Heart left ventricle (tissue), 16 donors: ENCODE measurements at regions not wholly inside any gene's neighbourhood (a gene's known extent, or its start where the extent isn't known, plus 50 kb on each side); places are given as distances from the start of the nearest gene placed in this dataset.

Source experiments
- ATAC-seq, 4 donors: fragments of 200-7000 bp; cut with Tn5 transposase; one replicate each; pipeline ENCODE4 v1.9.1; 2020 to 2022; ENCODE audit warnings: moderate library complexity in 4 of 4, mild to moderate bottlenecking in 3 of 4, moderate number of reproducible peaks in 1 of 4
- DNase-seq, 5 donors: peaks; one replicate each; pipeline ENCODE4 v3.0.0-alpha.2; 2020
- H3K27ac ChIP-seq, 12 donors: fragments of 200-600 bp; sonication (generic) in 4 of 12; one replicate each; pipeline versions ENCODE4 v1.5.0 to v1.8.0; 2016 to 2022; ENCODE audit warnings: mild to moderate bottlenecking in 2 of 12
- H3K27me3 ChIP-seq, 9 donors: fragments of 200-600 bp; sonication (generic) in 2 of 9; one replicate each; pipeline versions ENCODE4 v1.5.1 to v1.8.0; 2016 to 2022; ENCODE audit warnings: mild to moderate bottlenecking in 3 of 9
- H3K36me3 ChIP-seq, 9 donors: fragments of 200-600 bp; sonication (generic) in 2 of 9; one replicate each; pipeline versions ENCODE4 v1.5.0 to v1.8.0; 2018 to 2022; ENCODE audit warnings: mild to moderate bottlenecking in 2 of 9
- H3K4me1 ChIP-seq, 12 donors: fragments of 200-600 bp; sonication (generic) in 4 of 12; one replicate each; pipeline versions ENCODE4 v1.5.0 to v1.8.0; 2016 to 2022; ENCODE audit warnings: mild to moderate bottlenecking in 3 of 12
- H3K4me3 ChIP-seq, 12 donors: fragments of 200-600 bp; sonication (generic) in 4 of 12; one replicate each; pipeline versions ENCODE4 v1.5.0 to v1.8.0; 2017 to 2022; ENCODE audit warnings: mild to moderate bottlenecking in 9 of 12, moderate library complexity in 4 of 12
- H3K9me3 ChIP-seq, 12 donors: fragments of 200-600 bp; sonication (generic) in 4 of 12; one replicate each; pipeline versions ENCODE4 v1.5.0 to v1.8.0; 2016 to 2022; ENCODE audit warnings: mild to moderate bottlenecking in 1 of 12
- CTCF ChIP-seq, 12 donors: fragments of 200-600 bp; sonication (generic) in 4 of 12; IDR thresholded peaks; one replicate each; pipeline versions ENCODE4 v1.5.0 to v1.8.0; 2018 to 2022; ENCODE audit warnings: antibody characterized with exemption in 12 of 12, mild to moderate bottlenecking in 5 of 12
- POLR2A ChIP-seq, 2 donors: fragments of 450-650 bp; IDR thresholded peaks; one replicate each; pipeline ENCODE4 v1.6.1; 2017; ENCODE audit warnings: antibody characterized with exemption in 2 of 2, mild to moderate bottlenecking in 2 of 2, moderate library complexity in 2 of 2
- WGBS, 4 donors: extraction: QIAGEN DNeasy Blood & Tissue Kit in 2 of 4; methylation state at CpG; one replicate each; pipeline versions ENCODE4 v1.1.5 to v1.1.7; 2013 to 2018; 5-methylcytosine and 5-hydroxymethylcytosine counted together
- intact Hi-C, 10 donors: fragments of 100-400 bp; cut with DNase I; formaldehyde crosslinking; loops; one replicate each; pipeline versions ENCODE4 v1.11.1 to v1.14.2; 2022
- donor health status: ischemic (EF 13 %, LVEDD 7.1; RV severe dilation, severe dysfunction).
- donor health status: healthy with polysubstance abuse.
- donor health status: DM: no; HTN: yes; CAD: no.
- donor health status: DM: no; HTN: no; CAD: no.
- donor health status: ischemic (EF 25% LVEDD 6.9; RV normal size, moderate dysfunction).
- donor health status: ischemic (EF 25% LVEDD 5.7; RV mildly dilated, moderate dysfunction).
- donor health status: healthy.
- donor health status: DM: yes; HTN: yes; CAD: no.
- donor health status: ischemic (EF 35%, LVEDD 5.7; RV mildly dilated, moderate dysfunction).
- donor health status: nonischemic (EF 11% LVEDD 7.7; RV severe dilation, severe dysfunction).
- donor health status: DM: yes; HTN: yes; CAD: no.
- donor health status: PGD.
- donor health status: ischemic (EF 29% LVEDD 5.4; RV normal size, mild dysfunction).
- donor health status: nonischemic (EF 23%, LVEDD 6.1; RV moderate dilation, normal function).

- H3K27ac ChIP-seq: no peak overlapping the region
- H3K4me3 ChIP-seq: no peak overlapping the region
- no peaks in the 10 kb centered on the region for H3K27me3 ChIP-seq
- H3K9me3 ChIP-seq: no peaks in the 10 kb centered on the region
- WGBS, 4 donors: 79 to 91% (median 82%) methylated on average over 7 of the region's 7 CpGs
- peaks cover 0 to 38% (median 8%) of the 10 kb centered on the region in 12 donors for H3K4me1 ChIP-seq
- DNase-seq (no peak), ATAC-seq (no peak)
- TF ChIP-seq CTCF (IDR thresholded peaks at IDR 0.05): no peak
- intact Hi-C loops: loop anchor here in 8 of 10 donors (5.0 to 10.0 kb wide), 11 partner anchors 101 to 273 kb away; partner anchors contain the start of gene FGF18 (in 1 of the 8)
- H3K36me3 ChIP-seq: no peaks in the 10 kb centered on the region
Measured at GRCh38 chr5:171633776-171634470, 151.7 kb upstream of the SMIM23 start.

GRCh38 chr5:171634511-171634910 lies 151.1 kb upstream of the SMIM23 start:
- ATAC-seq: no peak
- no peak overlapping the region for H3K27ac ChIP-seq
- H3K4me1 ChIP-seq: peaks cover 0 to 35% (median 10%) of the 10 kb centered on the region in 12 donors
- H3K36me3 ChIP-seq: no peaks in the 10 kb centered on the region
- no peak for DNase-seq
- TF ChIP-seq POLR2A (IDR thresholded peaks at IDR 0.05) (no peak), CTCF (IDR thresholded peaks at IDR 0.05) (no peak)
- intact Hi-C loops: loop anchor here in 8 of 10 donors (5.0 to 10.0 kb wide), 11 partner anchors 100 to 273 kb away; partner anchors contain the start of gene FGF18 (in 1 of the 8)
- H3K27me3 ChIP-seq: no peaks in the 10 kb centered on the region
- no peak overlapping the region for H3K4me3 ChIP-seq
- H3K9me3 ChIP-seq: no peaks in the 10 kb centered on the region

GRCh38 chr5:171635028-171635427 lies 150.6 kb upstream of the SMIM23 start:
- no peaks in the 10 kb centered on the region for H3K27me3 ChIP-seq
- intact Hi-C loops: loop anchor here in 7 of 10 donors (5.0 to 10.0 kb wide), 7 partner anchors 100 to 270 kb away; partner anchors contain the start of gene FGF18 (in 1 of the 7)
- H3K36me3 ChIP-seq: no peaks in the 10 kb centered on the region
- no peak overlapping the region for H3K4me3 ChIP-seq
- no peaks in the 10 kb centered on the region for H3K9me3 ChIP-seq
- peaks cover under 1 to 30% (median 14%) of the 10 kb centered on the region in 12 donors for H3K4me1 ChIP-seq
- ATAC-seq (no peak), DNase-seq (no peak)
- peak overlapping the region in 1 of 12 donors; percentile 24 for H3K27ac ChIP-seq
- TF ChIP-seq CTCF (IDR thresholded peaks at IDR 0.05) (no peak), POLR2A (IDR thresholded peaks at IDR 0.05) (no peak)
- WGBS, 4 donors: 90 to 97% (median 93%) methylated on average over 2 of the region's 2 CpGs

- H3K4me3 ChIP-seq: no peak overlapping the region
- H3K36me3 ChIP-seq: no peaks in the 10 kb centered on the region
- intact Hi-C loops: loop anchor here in 7 of 10 donors (5.0 to 10.0 kb wide), 7 partner anchors 99 to 269 kb away; partner anchors contain the start of gene FGF18 (in 1 of the 7)
- ATAC-seq: peak in 1 of 4 donors; percentile 18
- TF ChIP-seq POLR2A (IDR thresholded peaks at IDR 0.05) (no peak), CTCF (IDR thresholded peaks at IDR 0.05) (no peak)
- H3K4me1 ChIP-seq: peaks cover 0 to 26% (median 13%) of the 10 kb centered on the region in 12 donors
- WGBS, 4 donors: 74 to 81% (median 78%) methylated on average over 8 of the region's 8 CpGs
- no peak overlapping the region for H3K27ac ChIP-seq
- no peaks in the 10 kb centered on the region for H3K9me3 ChIP-seq
- H3K27me3 ChIP-seq: no peaks in the 10 kb centered on the region
- DNase-seq: no peak
Measured at GRCh38 chr5:171635561-171636245, 149.9 kb upstream of the SMIM23 start.
